ENCODE measurements at regions not wholly inside any gene's neighbourhood (a gene's known extent, or its start where the extent isn't known, plus 50 kb on each side); places are given as distances from the start of the nearest gene placed in this dataset.
"Not testable (repeated sequence)": the region's sequence is repeated elsewhere in the genome, so short reads cannot be mapped to it uniquely, and the experiment has no call there.

- H3K27me3 ChIP-seq = no peaks in the 10 kb centered on the region
- TF ChIP-seq CTCF (IDR thresholded peaks at IDR 0.05) (no peak), POLR2AphosphoS5 (IDR thresholded peaks at IDR 0.05) (no peak), POLR2A (IDR thresholded peaks at IDR 0.05) (no peak)
- H3K27ac ChIP-seq = no peak overlapping the region
- intact Hi-C loops (cut with DNase I; ENCODE audit: low total_unique reads) = no loop called here
- H3K4me1 ChIP-seq = no peaks in the 10 kb centered on the region
- no peak overlapping the region for H3K4me3 ChIP-seq
- DNase-seq (ENCODE audit: low spot score in 2 of 2) = no peak
- H3K36me3 ChIP-seq = no peaks in the 10 kb centered on the region
- peaks cover 0 to 4% of the 10 kb centered on the region in 2 donors for H3K9me3 ChIP-seq
These were observed 71.1 kb upstream of the FMNL2 start for GRCh38 chr2:152263911-152264310.

- H3K27ac ChIP-seq; DNase-seq (ENCODE audit: low spot score in 2 of 2); H3K4me1 ChIP-seq; intact Hi-C loops (cut with DNase I; ENCODE audit: low total_unique reads); H3K27me3 ChIP-seq; H3K36me3 ChIP-seq; H3K4me3 ChIP-seq: not testable (repeated sequence)
- H3K9me3 ChIP-seq = peaks cover 16 to 30% of the 10 kb centered on the region in 2 donors
These were observed 61.2 kb upstream of the FMNL2 start for GRCh38 chr2:152273732-152274260.

GRCh38 chr2:152277896-152278295 is 57.1 kb upstream of the FMNL2 start:
- DNase-seq (ENCODE audit: low spot score in 2 of 2); intact Hi-C loops (cut with DNase I; ENCODE audit: low total_unique reads); H3K4me1 ChIP-seq; H3K27me3 ChIP-seq; H3K27ac ChIP-seq; H3K36me3 ChIP-seq; H3K4me3 ChIP-seq: not testable (repeated sequence)
- peaks cover 13 to 25% of the 10 kb centered on the region in 2 donors for H3K9me3 ChIP-seq

GRCh38 chr2:152278526-152278925 is 56.4 kb upstream of the FMNL2 start:
- DNase-seq (ENCODE audit: low spot score in 2 of 2) = no peak
- Histone ChIP-seq H3K4me3 (no peak overlapping the region), H3K4me1 (no peaks in the 10 kb centered on the region), H3K27me3 (no peaks in the 10 kb centered on the region), H3K9me3 (peaks cover 7 to 18% of the 10 kb centered on the region in 2 donors), H3K36me3 (no peaks in the 10 kb centered on the region), H3K27ac (no peak overlapping the region)
- TF ChIP-seq POLR2AphosphoS5 (IDR thresholded peaks at IDR 0.05) = no peak
- TF ChIP-seq CTCF (IDR thresholded peaks at IDR 0.05) = no peak
- no peak for TF ChIP-seq POLR2A (IDR thresholded peaks at IDR 0.05)
- intact Hi-C loops (cut with DNase I; ENCODE audit: low total_unique reads) = no loop called here

- H3K4me3 ChIP-seq; H3K4me1 ChIP-seq; H3K27me3 ChIP-seq; H3K27ac ChIP-seq; DNase-seq (ENCODE audit: low spot score in 2 of 2); H3K36me3 ChIP-seq; intact Hi-C loops (cut with DNase I; ENCODE audit: low total_unique reads): not testable (repeated sequence)
- peaks cover 0 to 10% of the 10 kb centered on the region in 2 donors for H3K9me3 ChIP-seq
These were observed 55.6 kb upstream of the FMNL2 start for GRCh38 chr2:152279367-152279766.

GRCh38 chr2:152280780-152281179 is 54.2 kb upstream of the FMNL2 start:
- intact Hi-C loops (cut with DNase I; ENCODE audit: low total_unique reads) = no loop called here
- Histone ChIP-seq H3K4me1 (no peaks in the 10 kb centered on the region), H3K9me3 (peaks cover 0 to 5% of the 10 kb centered on the region in 2 donors), H3K27me3 (no peaks in the 10 kb centered on the region), H3K4me3 (no peak overlapping the region), H3K27ac (no peak overlapping the region), H3K36me3 (no peaks in the 10 kb centered on the region)
- DNase-seq (ENCODE audit: low spot score in 2 of 2) = no peak
- TF ChIP-seq CTCF (IDR thresholded peaks at IDR 0.05) (no peak), POLR2AphosphoS5 (IDR thresholded peaks at IDR 0.05) (no peak), POLR2A (IDR thresholded peaks at IDR 0.05) (no peak)

GRCh38 chr2:152283392-152283791 is 51.6 kb upstream of the FMNL2 start:
- Histone ChIP-seq H3K27ac (no peak overlapping the region), H3K4me3 (no peak overlapping the region), H3K4me1 (no peaks in the 10 kb centered on the region), H3K27me3 (no peaks in the 10 kb centered on the region), H3K9me3 (peaks cover 0 to 5% of the 10 kb centered on the region in 2 donors), H3K36me3 (no peaks in the 10 kb centered on the region)
- TF ChIP-seq POLR2AphosphoS5 (IDR thresholded peaks at IDR 0.05) (no peak), CTCF (IDR thresholded peaks at IDR 0.05) (no peak), POLR2A (IDR thresholded peaks at IDR 0.05) (no peak)
- DNase-seq (ENCODE audit: low spot score in 2 of 2) = no peak
- intact Hi-C loops (cut with DNase I; ENCODE audit: low total_unique reads) = no loop called here
